T-cell (primary cell): ENCODE measurements at regions not wholly inside any gene's neighbourhood (a gene's known extent, or its start where the extent isn't known, plus 50 kb on each side); places are given as distances from the start of the nearest gene placed in this dataset.

Experiments
- ATAC-seq, 4 experiments: fragments of 200-7000 bp in 3 of 4; fragments of 150-1000 bp in 1 of 4; cut with Tn5 transposase; replicated peaks in 1 of 4; 1 replicate in 3 of 4; 2 replicates in 1 of 4; pipeline ENCODE4 v1.10.0; 2021; ENCODE audit warnings: moderate library complexity in 3 of 4, mild to moderate bottlenecking in 2 of 4, moderate number of reproducible peaks in 1 of 4
- CTCF ChIA-PET, 2 donors: fragments of 300-600 bp; sonication (Branson Sonifier 250); formaldehyde crosslinking; loops; one replicate each; lab custom pipeline; 2022; ENCODE audit warnings: antibody characterized with exemption in 2 of 2; lab: Charles Lee
- POLR2A ChIA-PET, 2 donors: fragments of 300-600 bp; sonication (Branson Sonifier 250); formaldehyde crosslinking; loops; one replicate each; lab custom pipeline; 2022; ENCODE audit warnings: antibody characterized with exemption in 2 of 2; lab: Charles Lee
- DNase-seq, 35 experiments: peaks; one replicate each; pipeline versions ENCODE4 v3.0.0 to v3.0.0-alpha.2; 2013 to 2023
- H3K27ac ChIP-seq: one replicate; pipeline ENCODE4 v1.5.1; 2013; ENCODE audit warnings: low read length
- H3K27me3 ChIP-seq, 2 experiments: replicated peaks in 1 of 2; 1 replicate in 1 of 2; 2 replicates in 1 of 2; pipeline versions ENCODE4 v1.6.1 to v1.7.0; 2013; ENCODE audit warnings: low read length in 1 of 2, mixed read lengths in 1 of 2; ENCODE audit not compliant: control insufficient read depth in 2 of 2, insufficient read depth in 2 of 2; ENCODE audit errors: extremely low read depth in 1 of 2
- H3K36me3 ChIP-seq, 2 donors: 1 replicate in 1 of 2; 2 replicates in 1 of 2; pipeline versions ENCODE4 v1.6.1 to v1.7.0; 2013; ENCODE audit warnings: low read length in 1 of 2; ENCODE audit not compliant: control insufficient read depth in 2 of 2, insufficient read depth in 1 of 2; ENCODE audit errors: extremely low read depth in 1 of 2
- H3K4me1 ChIP-seq, 2 experiments: 1 replicate in 1 of 2; 2 replicates in 1 of 2; pipeline versions ENCODE4 v1.6.1 to v1.7.0; 2013; ENCODE audit warnings: low read length in 2 of 2, mixed read lengths in 1 of 2; ENCODE audit not compliant: insufficient read depth in 2 of 2, control insufficient read depth in 1 of 2; ENCODE audit errors: extremely low read depth in 1 of 2
- H3K4me3 ChIP-seq, 2 donors: 1 replicate in 1 of 2; 2 replicates in 1 of 2; pipeline versions ENCODE4 v1.5.1 to v1.7.0; 2013; ENCODE audit warnings: mild to moderate bottlenecking in 2 of 2, low read length in 1 of 2, moderate library complexity in 1 of 2; ENCODE audit not compliant: control insufficient read depth in 1 of 2; ENCODE audit errors: extremely low read depth in 1 of 2
- H3K9me3 ChIP-seq: 2 replicates; pipeline ENCODE4 v1.7.0; 2013
- H3K27ac Mint-ChIP-seq, 2 donors: one replicate each; pipeline ENCODE4 v1.8.0; 2020 to 2021; ENCODE audit warnings: mild to moderate bottlenecking in 2 of 2, mixed read lengths in 2 of 2
- H3K27me3 Mint-ChIP-seq, 2 donors: one replicate each; pipeline ENCODE4 v1.8.0; 2021 to 2022; ENCODE audit warnings: mixed read lengths in 2 of 2
- H3K36me3 Mint-ChIP-seq: one replicate; pipeline ENCODE4 v1.8.0; 2021; ENCODE audit warnings: mixed read lengths
- H3K4me1 Mint-ChIP-seq, 3 donors: one replicate each; pipeline ENCODE4 v1.8.0; 2020 to 2022; ENCODE audit warnings: mixed read lengths in 3 of 3, mild to moderate bottlenecking in 1 of 3
- H3K4me3 Mint-ChIP-seq, 3 donors: one replicate each; pipeline ENCODE4 v1.8.0; 2020 to 2022; ENCODE audit warnings: mild to moderate bottlenecking in 3 of 3, mixed read lengths in 3 of 3, moderate library complexity in 3 of 3
- H3K9me3 Mint-ChIP-seq, 3 donors: one replicate each; pipeline ENCODE4 v1.8.0; 2020 to 2022; ENCODE audit warnings: mixed read lengths in 3 of 3
- WGBS: methylation state at CpG from one replicate; pipeline ENCODE4 v1.1.5; 2013; ENCODE audit warnings: missing lambda C conversion rate; ENCODE audit not compliant: insufficient coverage; 5-methylcytosine and 5-hydroxymethylcytosine counted together

DNA sequence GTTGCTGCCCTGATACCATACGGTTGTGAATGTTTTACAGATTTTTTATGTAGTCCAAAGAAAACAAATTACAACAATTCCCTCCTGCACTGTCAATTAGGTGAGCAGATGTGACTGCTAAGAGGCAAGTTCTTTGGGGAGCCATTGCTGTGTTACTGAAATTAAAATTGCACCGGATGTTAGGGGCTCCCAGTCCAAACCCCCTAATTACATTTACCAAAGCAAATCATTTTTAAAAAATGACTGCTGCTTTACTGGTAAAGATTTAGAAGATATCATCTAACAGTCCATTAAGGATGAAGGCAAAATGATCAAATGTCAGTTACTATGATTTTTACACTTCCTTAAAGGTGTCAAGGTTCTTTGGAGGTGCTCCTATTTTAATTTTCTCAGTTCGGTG is 70.1 kb upstream of the CSRP2 start:
- H3K27ac ChIP-seq, result no peak overlapping the region
- H3K27me3 ChIP-seq, result no peaks in the 10 kb centered on the region
- ATAC-seq, result no peak
- Mint-ChIP-seq H3K9me3 (no peaks in the 10 kb centered on the region), H3K4me1 (no peaks in the 10 kb centered on the region), H3K27me3 (peaks cover 8 to 16% of the 10 kb centered on the region in 2 donors), H3K36me3 (no peaks in the 10 kb centered on the region), H3K27ac (no peak overlapping the region), H3K4me3 (no peak overlapping the region)
- H3K4me1 ChIP-seq, result no peaks in the 10 kb centered on the region
- WGBS, result no CpG with 5 or more reads among the region's 3 CpGs
- no peak overlapping the region for H3K4me3 ChIP-seq
- ChIA-PET POLR2A (no interaction called here), CTCF (no interaction called here)
- H3K36me3 ChIP-seq, result no peaks in the 10 kb centered on the region
- no peak for DNase-seq
- H3K9me3 ChIP-seq, result no peaks in the 10 kb centered on the region

DNA sequence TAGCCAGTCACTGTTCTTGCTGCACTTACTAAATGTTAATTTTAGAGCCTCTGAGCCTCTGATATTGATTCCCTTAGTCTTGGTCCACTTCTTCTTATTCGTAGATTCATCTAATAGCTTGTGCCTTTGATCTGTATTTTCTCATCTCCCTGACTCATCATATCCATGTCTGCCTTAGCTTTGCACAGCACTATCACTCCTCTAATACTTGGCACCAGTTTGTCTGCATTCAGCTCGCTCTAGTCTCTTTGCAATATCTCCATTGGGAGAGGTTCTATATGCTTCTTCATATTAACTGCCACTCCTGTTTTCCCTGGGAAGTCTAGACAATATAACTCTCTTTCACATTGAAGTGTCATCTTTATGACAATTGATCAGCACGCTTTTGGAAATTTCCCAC is 68.5 kb upstream of the CSRP2 start:
- Histone ChIP-seq H3K9me3 (no peaks in the 10 kb centered on the region), H3K27me3 (peaks cover 0 to 3% of the 10 kb centered on the region in 2 experiments), H3K4me3 (no peak overlapping the region), H3K4me1 (no peaks in the 10 kb centered on the region), H3K27ac (no peak overlapping the region), H3K36me3 (no peaks in the 10 kb centered on the region)
- no peak overlapping the region for H3K4me3 Mint-ChIP-seq
- no peaks in the 10 kb centered on the region for H3K4me1 Mint-ChIP-seq
- WGBS, result 78% methylated on average over 2 of the region's 3 CpGs
- H3K36me3 Mint-ChIP-seq, result no peaks in the 10 kb centered on the region
- ChIA-PET CTCF (no interaction called here), POLR2A (no interaction called here)
- H3K9me3 Mint-ChIP-seq, result no peaks in the 10 kb centered on the region
- no peak for ATAC-seq
- DNase-seq, result no peak
- no peak overlapping the region for H3K27ac Mint-ChIP-seq
- H3K27me3 Mint-ChIP-seq, result peaks cover 2 to 12% of the 10 kb centered on the region in 2 donors

DNA sequence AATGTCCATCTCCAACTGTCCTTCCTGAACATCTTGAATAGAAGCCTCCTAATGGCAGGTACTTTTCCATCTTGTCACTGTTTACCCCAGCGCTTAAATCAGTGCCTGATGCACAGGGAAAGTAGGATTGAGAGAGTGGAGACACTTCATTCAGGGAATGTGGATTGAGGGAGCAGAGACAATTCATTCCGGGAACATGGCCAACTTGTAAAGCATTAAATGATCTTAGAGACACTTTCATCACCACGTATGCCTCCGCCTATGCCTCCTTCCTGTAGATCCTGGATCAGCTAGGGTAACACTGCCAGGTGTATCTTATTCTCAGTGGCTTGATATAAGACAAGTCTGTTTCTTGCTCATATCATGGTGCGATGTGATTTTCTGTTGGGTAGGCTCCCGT is 67.6 kb upstream of the CSRP2 start:
- Mint-ChIP-seq H3K27me3 (peaks cover 2 to 5% of the 10 kb centered on the region in 2 donors), H3K4me1 (no peaks in the 10 kb centered on the region), H3K27ac (no peak overlapping the region), H3K36me3 (no peaks in the 10 kb centered on the region), H3K4me3 (no peak overlapping the region), H3K9me3 (no peaks in the 10 kb centered on the region)
- POLR2A ChIA-PET, result no interaction called here
- Histone ChIP-seq H3K9me3 (no peaks in the 10 kb centered on the region), H3K4me3 (no peak overlapping the region), H3K36me3 (no peaks in the 10 kb centered on the region), H3K27ac (no peak overlapping the region), H3K27me3 (peaks cover 0 to 3% of the 10 kb centered on the region in 2 experiments), H3K4me1 (no peaks in the 10 kb centered on the region)
- CTCF ChIA-PET, result no interaction called here
- DNase-seq (no peak), ATAC-seq (no peak)
- WGBS, result 80% methylated on average over 1 of the region's 6 CpGs

DNA sequence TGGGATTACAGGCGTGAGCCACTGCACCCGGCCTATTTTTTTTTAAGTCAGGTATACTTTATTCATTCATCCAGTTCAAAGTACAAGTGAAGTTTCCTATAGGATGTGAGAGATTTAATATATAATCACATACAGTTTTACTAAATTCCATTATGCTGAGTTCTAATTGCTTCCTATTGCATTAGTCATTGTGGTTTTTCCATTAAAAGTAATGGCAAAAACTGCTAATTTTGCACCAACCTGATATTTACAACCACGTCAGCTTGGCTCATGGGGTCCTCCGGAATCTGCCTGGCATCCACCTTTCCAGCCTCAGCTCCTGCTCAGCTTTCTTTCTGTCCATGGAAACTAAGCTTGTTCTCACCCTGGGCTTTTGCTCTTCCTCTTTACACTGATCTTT is 67.0 kb upstream of the CSRP2 start:
- Histone ChIP-seq H3K27me3 (peaks cover 0 to 3% of the 10 kb centered on the region in 2 experiments), H3K4me3 (no peak overlapping the region), H3K4me1 (no peaks in the 10 kb centered on the region), H3K36me3 (no peaks in the 10 kb centered on the region), H3K9me3 (no peaks in the 10 kb centered on the region), H3K27ac (no peak overlapping the region)
- ChIA-PET CTCF (no interaction called here), POLR2A (no interaction called here)
- ATAC-seq (no peak), DNase-seq (no peak)
- WGBS, result 79% methylated on average over 2 of the region's 4 CpGs
- Mint-ChIP-seq H3K4me1 (no peaks in the 10 kb centered on the region), H3K27me3 (peaks cover 2 to 5% of the 10 kb centered on the region in 2 donors), H3K9me3 (no peaks in the 10 kb centered on the region), H3K36me3 (no peaks in the 10 kb centered on the region), H3K27ac (no peak overlapping the region), H3K4me3 (no peak overlapping the region)

DNA sequence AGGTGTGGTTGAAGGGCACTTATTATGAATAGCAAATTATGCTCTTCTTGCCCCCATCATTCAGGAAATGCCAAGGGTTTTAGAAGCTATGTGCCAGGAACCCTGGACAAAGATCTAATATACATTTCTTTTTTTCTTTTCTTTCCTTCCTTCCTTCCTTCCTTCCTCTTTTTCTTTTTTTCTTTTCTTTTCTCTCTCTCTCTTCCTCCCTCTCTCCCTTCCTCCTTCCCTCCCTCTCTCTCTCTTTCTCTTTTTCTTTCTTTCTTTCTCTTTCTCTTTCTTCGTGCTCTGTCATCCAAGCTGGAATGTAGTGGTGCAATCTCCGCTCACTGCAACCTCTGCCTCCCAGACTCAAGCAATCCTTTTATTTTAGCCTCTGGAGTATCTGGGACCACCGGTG is 66.1 kb upstream of the CSRP2 start:
- no peak overlapping the region for H3K27ac Mint-ChIP-seq
- Histone ChIP-seq H3K27ac (no peak overlapping the region), H3K27me3 (peaks cover 0 to 3% of the 10 kb centered on the region in 2 experiments), H3K36me3 (no peaks in the 10 kb centered on the region), H3K9me3 (no peaks in the 10 kb centered on the region), H3K4me1 (no peaks in the 10 kb centered on the region), H3K4me3 (no peak overlapping the region)
- DNase-seq (no peak), ATAC-seq (no peak)
- H3K4me3 Mint-ChIP-seq, result no peak overlapping the region
- H3K4me1 Mint-ChIP-seq, result no peaks in the 10 kb centered on the region
- POLR2A ChIA-PET, result interaction anchor here in 1 of 2 donors (0.7 kb wide), 1 partner anchor 32 kb away, joined by 3 read pairs; no protein-coding TSS in a partner anchor
- no peaks in the 10 kb centered on the region for H3K27me3 Mint-ChIP-seq
- H3K9me3 Mint-ChIP-seq, result no peaks in the 10 kb centered on the region
- no peaks in the 10 kb centered on the region for H3K36me3 Mint-ChIP-seq
- CTCF ChIA-PET, result no interaction called here
- 50% methylated on average over 1 of the region's 3 CpGs for WGBS

DNA sequence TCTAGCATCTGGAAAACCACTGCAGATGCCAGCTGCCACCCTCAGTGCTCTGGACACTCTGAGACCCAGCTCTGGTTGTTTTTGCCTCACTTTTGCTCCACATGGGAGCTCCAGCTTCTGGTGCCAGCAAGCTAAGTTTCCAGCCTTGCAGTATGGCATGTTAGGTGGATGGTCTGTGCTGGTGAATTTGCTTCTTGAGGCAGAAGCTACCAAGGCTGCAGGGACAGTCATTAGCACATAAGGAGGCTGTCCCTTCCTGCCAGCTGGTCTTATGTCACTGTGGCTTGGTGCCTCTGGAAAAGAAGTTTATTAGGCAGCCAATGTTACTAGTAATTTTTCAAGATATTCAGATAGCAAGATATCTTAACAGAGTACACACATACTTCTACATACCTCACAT is 64.2 kb upstream of the CSRP2 start:
- no peaks in the 10 kb centered on the region for H3K9me3 ChIP-seq

DNA sequence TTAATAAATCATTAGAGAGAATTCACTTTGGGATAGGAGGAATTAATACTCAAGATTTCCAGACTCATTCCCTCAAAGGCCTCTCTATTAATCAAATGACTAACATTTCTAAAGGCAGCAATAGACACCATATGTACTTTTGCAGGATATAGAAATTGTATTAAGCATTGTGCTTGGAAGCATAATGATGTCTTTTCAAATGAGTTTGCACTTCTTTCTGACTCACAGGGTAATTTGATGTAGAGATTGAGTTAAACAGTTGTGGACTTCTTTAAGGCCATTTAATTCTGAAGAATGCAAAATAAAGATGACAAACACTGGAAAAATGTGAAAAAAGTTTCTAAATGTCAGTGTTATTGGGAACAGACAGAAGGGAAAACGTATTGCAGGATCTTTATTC is 63.4 kb upstream of the CSRP2 start:
- Mint-ChIP-seq H3K27ac (no peak overlapping the region), H3K4me1 (no peaks in the 10 kb centered on the region), H3K4me3 (no peak overlapping the region), H3K27me3 (no peaks in the 10 kb centered on the region), H3K9me3 (no peaks in the 10 kb centered on the region), H3K36me3 (no peaks in the 10 kb centered on the region)
- WGBS, result no CpG with 5 or more reads among the region's 1 CpG
- peaks cover 0 to 3% of the 10 kb centered on the region in 2 experiments for H3K27me3 ChIP-seq
- no peak overlapping the region for H3K4me3 ChIP-seq
- POLR2A ChIA-PET, result no interaction called here
- H3K9me3 ChIP-seq, result no peaks in the 10 kb centered on the region
- no peak overlapping the region for H3K27ac ChIP-seq
- DNase-seq (no peak), ATAC-seq (no peak)
- H3K4me1 ChIP-seq, result no peaks in the 10 kb centered on the region
- CTCF ChIA-PET, result no interaction called here
- H3K36me3 ChIP-seq, result no peaks in the 10 kb centered on the region

More for the DNA sequence above, 64.2 kb upstream of the CSRP2 start:
- ChIA-PET POLR2A (no interaction called here), CTCF (interaction anchor here in 1 of 2 donors (1.1 kb wide), 1 partner anchor 68 kb away, joined by 3 read pairs; no protein-coding TSS in a partner anchor)
- Histone ChIP-seq H3K4me3 (no peak overlapping the region), H3K27me3 (peaks cover 0 to 3% of the 10 kb centered on the region in 2 experiments), H3K36me3 (no peaks in the 10 kb centered on the region), H3K4me1 (no peaks in the 10 kb centered on the region), H3K27ac (no peak overlapping the region)
- H3K9me3 Mint-ChIP-seq, result no peaks in the 10 kb centered on the region
- DNase-seq (no peak), ATAC-seq (no peak)
- H3K4me3 Mint-ChIP-seq, result no peak overlapping the region
- H3K27me3 Mint-ChIP-seq, result no peaks in the 10 kb centered on the region
- H3K27ac Mint-ChIP-seq, result no peak overlapping the region
- H3K36me3 Mint-ChIP-seq, result no peaks in the 10 kb centered on the region
- H3K4me1 Mint-ChIP-seq, result no peaks in the 10 kb centered on the region
